Suprapubic skin (tissue), 4 donors: ENCODE measurements at regions not wholly inside any gene's neighbourhood (a gene's known extent, or its start where the extent isn't known, plus 50 kb on each side); places are given as distances from the start of the nearest gene placed in this dataset.

Experiments used
- DNase-seq, 2 donors: peaks; one replicate each; pipeline ENCODE4 v3.0.0-alpha.2; 2019; ENCODE audit warnings: low spot score in 2 of 2
- H3K27ac ChIP-seq: fragments of 200-600 bp; sonication (generic); one replicate; pipeline ENCODE4 v1.5.1; 2019
- H3K27me3 ChIP-seq: fragments of 200-600 bp; sonication (generic); one replicate; pipeline ENCODE4 v1.5.1; 2019
- H3K36me3 ChIP-seq: fragments of 200-600 bp; sonication (generic); one replicate; pipeline ENCODE4 v1.5.1; 2019
- H3K4me1 ChIP-seq: fragments of 200-600 bp; sonication (generic); one replicate; pipeline ENCODE4 v1.5.1; 2019
- H3K4me3 ChIP-seq: fragments of 200-600 bp; sonication (generic); one replicate; pipeline ENCODE4 v1.5.1; 2019; ENCODE audit warnings: mild to moderate bottlenecking
- H3K9me3 ChIP-seq: fragments of 200-600 bp; sonication (generic); one replicate; pipeline ENCODE4 v1.5.1; 2019
- EP300 ChIP-seq: sonication (generic); formaldehyde crosslinking; IDR thresholded peaks from one replicate; pipeline ENCODE4 v1.6.1; 2017; ENCODE audit warnings: antibody characterized with exemption
- POLR2A ChIP-seq, 2 donors: fragments of 450-650 bp; IDR thresholded peaks; one replicate each; pipeline ENCODE4 v1.6.1; 2017; ENCODE audit warnings: antibody characterized with exemption in 2 of 2, mild to moderate bottlenecking in 2 of 2, moderate library complexity in 2 of 2
- POLR2AphosphoS5 ChIP-seq, 3 donors: sonication (generic); formaldehyde crosslinking; IDR thresholded peaks; one replicate each; pipeline ENCODE4 v1.6.1; 2017; ENCODE audit warnings: antibody characterized with exemption in 3 of 3
- WGBS: methylation state at CpG from one replicate; pipeline ENCODE4 v1.1.5; 2018; 5-methylcytosine and 5-hydroxymethylcytosine counted together
- TF ChIP-seq, protein P1 (sequence below), 2 donors: fragments of 200-600 bp in 1 of 2; fragments of 450-650 bp in 1 of 2; sonication (generic) in 1 of 2; IDR thresholded peaks; one replicate each; pipeline ENCODE4 v1.5.1; 2016 to 2019; ENCODE audit warnings: antibody characterized with exemption in 2 of 2, mild to moderate bottlenecking in 1 of 2, moderate library complexity in 1 of 2

DNA sequence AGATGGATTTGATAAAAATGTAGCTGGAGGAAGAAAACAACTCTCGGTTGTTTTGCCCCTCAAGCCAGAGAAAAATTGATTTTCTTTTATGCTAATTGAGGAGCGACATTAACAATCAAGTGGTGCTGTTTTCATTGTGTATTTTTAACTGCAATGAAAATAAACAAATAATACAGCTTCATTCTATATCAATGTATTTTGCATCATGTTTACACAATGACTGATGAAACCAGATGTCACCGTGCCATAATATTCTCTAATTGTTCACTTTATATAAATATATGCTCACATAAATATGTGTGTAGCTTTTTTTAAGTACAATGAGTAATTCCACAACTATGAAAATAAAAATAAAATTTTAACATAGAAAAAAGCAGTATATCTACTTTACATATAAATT is 139.0 kb upstream of the PRDM9 start:
- no peaks in the 10 kb centered on the region for H3K4me1 ChIP-seq
- no peaks in the 10 kb centered on the region for H3K27me3 ChIP-seq
- H3K9me3 ChIP-seq = no peaks in the 10 kb centered on the region
- WGBS = 28% methylated on average over 3 of the region's 3 CpGs
- no peak for DNase-seq
- H3K27ac ChIP-seq = no peak overlapping the region
- H3K36me3 ChIP-seq = no peaks in the 10 kb centered on the region
- no peak overlapping the region for H3K4me3 ChIP-seq
- no peak for TF ChIP-seq POLR2AphosphoS5 (IDR thresholded peaks at IDR 0.05)
- TF ChIP-seq POLR2A (IDR thresholded peaks at IDR 0.05) = no peak
- TF ChIP-seq, protein P1, sequence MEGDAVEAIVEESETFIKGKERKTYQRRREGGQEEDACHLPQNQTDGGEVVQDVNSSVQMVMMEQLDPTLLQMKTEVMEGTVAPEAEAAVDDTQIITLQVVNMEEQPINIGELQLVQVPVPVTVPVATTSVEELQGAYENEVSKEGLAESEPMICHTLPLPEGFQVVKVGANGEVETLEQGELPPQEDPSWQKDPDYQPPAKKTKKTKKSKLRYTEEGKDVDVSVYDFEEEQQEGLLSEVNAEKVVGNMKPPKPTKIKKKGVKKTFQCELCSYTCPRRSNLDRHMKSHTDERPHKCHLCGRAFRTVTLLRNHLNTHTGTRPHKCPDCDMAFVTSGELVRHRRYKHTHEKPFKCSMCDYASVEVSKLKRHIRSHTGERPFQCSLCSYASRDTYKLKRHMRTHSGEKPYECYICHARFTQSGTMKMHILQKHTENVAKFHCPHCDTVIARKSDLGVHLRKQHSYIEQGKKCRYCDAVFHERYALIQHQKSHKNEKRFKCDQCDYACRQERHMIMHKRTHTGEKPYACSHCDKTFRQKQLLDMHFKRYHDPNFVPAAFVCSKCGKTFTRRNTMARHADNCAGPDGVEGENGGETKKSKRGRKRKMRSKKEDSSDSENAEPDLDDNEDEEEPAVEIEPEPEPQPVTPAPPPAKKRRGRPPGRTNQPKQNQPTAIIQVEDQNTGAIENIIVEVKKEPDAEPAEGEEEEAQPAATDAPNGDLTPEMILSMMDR (IDR thresholded peaks at IDR 0.05) = no peak
- TF ChIP-seq EP300 = no peak

DNA sequence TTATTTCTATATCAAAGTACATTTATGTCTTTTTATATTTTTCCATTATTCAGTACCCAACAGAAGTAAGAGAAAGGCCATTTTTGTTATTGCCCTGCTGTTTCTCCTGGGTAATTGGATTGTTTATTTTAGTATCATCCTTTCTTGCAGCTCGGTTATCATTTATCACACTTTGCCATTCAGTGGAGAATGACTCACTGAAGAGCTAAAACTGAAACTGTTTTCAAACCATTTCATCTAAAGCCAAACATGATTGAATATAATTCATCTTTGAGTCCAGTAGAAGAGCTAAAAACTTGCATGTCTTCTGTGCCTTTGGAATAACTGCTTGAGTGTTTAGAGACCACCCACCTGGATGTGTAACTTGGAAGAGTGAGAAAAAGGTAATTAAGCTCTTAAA is 139.5 kb upstream of the PRDM9 start:
- Histone ChIP-seq H3K4me3 (no peak overlapping the region), H3K9me3 (no peaks in the 10 kb centered on the region), H3K27me3 (no peaks in the 10 kb centered on the region), H3K36me3 (no peaks in the 10 kb centered on the region), H3K4me1 (no peaks in the 10 kb centered on the region), H3K27ac (no peak overlapping the region)
- no peak for TF ChIP-seq POLR2AphosphoS5 (IDR thresholded peaks at IDR 0.05)
- no peak for TF ChIP-seq EP300
- TF ChIP-seq, protein P1 (IDR thresholded peaks at IDR 0.05) = no peak
- no peak for TF ChIP-seq POLR2A (IDR thresholded peaks at IDR 0.05)
- whole genome bisulfite sequencing = 35% methylated on average over 1 of the region's 1 CpG
- no peak for DNase-seq

DNA sequence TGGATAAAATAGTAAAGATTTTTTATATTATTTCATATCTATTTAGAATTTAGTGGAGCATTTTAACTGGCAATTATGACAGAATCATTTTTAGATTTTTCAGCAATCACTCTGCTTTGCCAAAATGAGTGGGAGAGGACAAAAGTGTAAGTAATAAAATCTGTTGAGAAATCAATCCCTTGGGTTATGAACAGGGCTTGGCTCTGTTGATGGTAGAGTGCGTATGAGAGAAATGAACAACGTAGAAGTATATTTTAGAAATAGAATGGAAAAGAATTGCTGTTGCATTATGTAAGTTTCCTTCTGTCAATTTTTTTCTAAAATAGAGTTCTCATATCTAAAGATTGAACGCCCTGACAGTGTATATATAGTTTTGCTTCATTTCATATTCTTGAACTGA is 154.1 kb upstream of the PRDM9 start:
- Histone ChIP-seq H3K4me3 (no peak overlapping the region), H3K9me3 (no peaks in the 10 kb centered on the region), H3K27ac (no peak overlapping the region), H3K4me1 (no peaks in the 10 kb centered on the region), H3K27me3 (no peaks in the 10 kb centered on the region), H3K36me3 (no peaks in the 10 kb centered on the region)
- no peak for DNase-seq
- TF ChIP-seq EP300 = no peak
- TF ChIP-seq, protein P1 (IDR thresholded peaks at IDR 0.05) = no peak
- no peak for TF ChIP-seq POLR2A (IDR thresholded peaks at IDR 0.05)
- TF ChIP-seq POLR2AphosphoS5 (IDR thresholded peaks at IDR 0.05) = no peak
- WGBS = 49% methylated on average over 3 of the region's 3 CpGs

DNA sequence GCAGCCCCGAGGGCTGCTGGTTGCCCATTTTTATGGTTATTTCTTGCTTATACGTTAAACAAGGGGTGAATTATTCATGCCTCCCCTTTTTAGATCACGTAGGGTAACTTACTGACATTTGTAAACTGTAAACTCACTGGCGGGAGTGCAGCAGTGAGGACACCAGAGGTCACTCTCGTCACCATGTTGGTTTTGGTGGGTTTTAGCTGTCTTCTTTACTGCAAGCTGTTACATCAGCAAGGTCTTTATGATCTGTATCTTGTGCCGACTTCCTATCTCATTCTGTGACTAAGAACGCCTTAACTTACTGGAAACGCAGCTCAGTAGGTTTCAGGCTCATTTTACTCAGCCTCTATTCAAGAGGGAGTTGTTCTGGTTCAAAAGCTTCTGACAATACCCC is 155.0 kb upstream of the PRDM9 start:
- Histone ChIP-seq H3K9me3 (no peaks in the 10 kb centered on the region), H3K36me3 (no peaks in the 10 kb centered on the region), H3K27ac (no peak overlapping the region), H3K4me1 (no peaks in the 10 kb centered on the region), H3K27me3 (no peaks in the 10 kb centered on the region), H3K4me3 (no peak overlapping the region)
- no peak for DNase-seq
- TF ChIP-seq, protein P1 (IDR thresholded peaks at IDR 0.05) = no peak
- TF ChIP-seq POLR2AphosphoS5 (IDR thresholded peaks at IDR 0.05) (no peak), POLR2A (IDR thresholded peaks at IDR 0.05) (no peak), EP300 (no peak)
- 75% methylated on average over 8 of the region's 8 CpGs for WGBS

DNA sequence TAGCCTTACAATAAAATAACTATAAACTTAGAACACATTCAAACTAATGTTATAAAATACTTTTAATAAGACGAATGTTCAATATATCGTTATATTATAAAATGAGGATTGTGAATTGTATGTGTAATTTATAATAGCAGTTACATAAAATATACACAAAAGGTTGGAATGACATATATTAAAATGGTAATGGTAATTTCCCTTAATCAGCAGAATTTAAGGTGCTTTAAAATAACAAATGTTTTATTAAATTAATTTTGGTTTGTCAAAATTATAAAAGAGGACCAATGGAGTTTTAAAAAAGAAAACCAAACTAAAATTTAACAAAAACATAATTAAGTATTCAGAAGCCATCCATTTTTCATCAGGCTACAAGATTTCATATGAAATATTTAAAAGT is 164.3 kb upstream of the PRDM9 start:
- Histone ChIP-seq H3K4me1 (no peaks in the 10 kb centered on the region), H3K27me3 (no peaks in the 10 kb centered on the region), H3K9me3 (no peaks in the 10 kb centered on the region), H3K27ac (no peak overlapping the region), H3K4me3 (no peak overlapping the region), H3K36me3 (no peaks in the 10 kb centered on the region)
- TF ChIP-seq POLR2A (IDR thresholded peaks at IDR 0.05) = no peak
- TF ChIP-seq EP300 = no peak
- no peak for DNase-seq
- WGBS = 93% methylated on average over 2 of the region's 2 CpGs

DNA sequence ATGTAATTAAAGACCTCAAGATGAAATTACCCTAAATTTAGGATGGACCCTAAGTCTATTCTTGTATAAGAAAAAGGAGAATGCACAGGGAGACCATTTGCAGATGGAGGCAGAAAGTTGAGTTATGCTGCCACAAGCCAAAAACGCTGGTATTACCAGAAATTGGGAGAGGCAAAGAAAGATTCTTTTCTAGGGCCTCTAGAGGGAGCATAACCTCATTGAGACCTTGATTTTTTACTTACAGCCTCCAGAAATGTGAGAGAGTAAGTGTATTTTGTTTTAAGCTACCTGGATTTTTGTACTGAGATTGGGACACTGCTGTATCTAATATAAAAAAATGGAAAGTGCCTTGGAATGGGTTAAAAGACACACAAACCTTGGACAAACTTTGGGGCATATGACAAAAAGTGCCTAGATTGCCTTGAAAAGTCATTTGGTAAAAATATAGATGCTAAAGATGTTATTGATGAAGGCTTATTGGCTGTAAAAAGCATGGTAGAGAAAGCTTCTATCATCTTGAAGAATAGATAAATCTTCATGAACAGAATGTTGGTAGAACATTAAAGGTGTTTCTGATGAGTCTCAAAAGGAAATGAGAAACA is 174.7 kb upstream of the PRDM9 start:
- no peak for DNase-seq
- H3K4me3 ChIP-seq = no peak overlapping the region
- no peaks in the 10 kb centered on the region for H3K27me3 ChIP-seq
- no peaks in the 10 kb centered on the region for H3K9me3 ChIP-seq
- H3K4me1 ChIP-seq = no peaks in the 10 kb centered on the region
- no peak overlapping the region for H3K27ac ChIP-seq
- WGBS = 22% methylated on average over 1 of the region's 1 CpG
- no peaks in the 10 kb centered on the region for H3K36me3 ChIP-seq
- TF ChIP-seq EP300 (no peak), POLR2A (IDR thresholded peaks at IDR 0.05) (no peak), POLR2AphosphoS5 (IDR thresholded peaks at IDR 0.05) (no peak)
- TF ChIP-seq, protein P1 (IDR thresholded peaks at IDR 0.05) = no peak
